HG02852 (cell line): ENCODE measurements at regions not wholly inside any gene's neighbourhood (a gene's known extent, or its start where the extent isn't known, plus 50 kb on each side); places are given as distances from the start of the nearest gene placed in this dataset.
"Not testable (repeated sequence)": the region's sequence is repeated elsewhere in the genome, so short reads cannot be mapped to it uniquely, and the experiment has no call there.

ENCODE experiments used
- ATAC-seq: cut with Tn5 transposase; IDR thresholded peaks from one replicate; pipeline ENCODE4 v1.9.1; 2021; ENCODE audit warnings: mild to moderate bottlenecking, moderate library complexity; ENCODE audit not compliant: unreplicated experiment

- no peak for ATAC-seq
Observed at GRCh38 chr3:70744536-70744935, 432.1 kb upstream of the MDFIC2 start.

- no peak for ATAC-seq
Observed at GRCh38 chr3:70743754-70744153, 431.3 kb upstream of the MDFIC2 start.

GRCh38 chr3:70742081-70742480 is 429.6 kb upstream of the MDFIC2 start:
- no peak for ATAC-seq

- no peak for ATAC-seq
Observed at GRCh38 chr3:70740872-70741271, 428.4 kb upstream of the MDFIC2 start.

- no peak for ATAC-seq
Observed at GRCh38 chr3:70740071-70740470, 427.6 kb upstream of the MDFIC2 start.

GRCh38 chr3:70738291-70738681 is 425.8 kb upstream of the MDFIC2 start:
- no peak for ATAC-seq

- no peak for ATAC-seq
Observed at GRCh38 chr3:70737666-70738290, 425.3 kb upstream of the MDFIC2 start.

GRCh38 chr3:70736009-70736408 is 423.6 kb upstream of the MDFIC2 start:
- no peak for ATAC-seq

- ATAC-seq, result no peak
Observed at GRCh38 chr3:70734756-70735155, 422.3 kb upstream of the MDFIC2 start.

GRCh38 chr3:70731046-70731445 is 418.6 kb upstream of the MDFIC2 start:
- ATAC-seq, result no peak

GRCh38 chr3:70729845-70730244 is 417.4 kb upstream of the MDFIC2 start:
- ATAC-seq, result no peak

GRCh38 chr3:70728311-70728710 is 415.9 kb upstream of the MDFIC2 start:
- ATAC-seq, result no peak

GRCh38 chr3:70726961-70727360 is 414.5 kb upstream of the MDFIC2 start:
- no peak for ATAC-seq

GRCh38 chr3:70726096-70726938 is 413.9 kb upstream of the MDFIC2 start:
- ATAC-seq, result no peak

- ATAC-seq, result no peak
Observed at GRCh38 chr3:70722018-70722417, 409.6 kb upstream of the MDFIC2 start.

- ATAC-seq, result no peak
Observed at GRCh38 chr3:70716832-70717231, 404.4 kb upstream of the MDFIC2 start.

GRCh38 chr3:70712449-70713082 is 400.1 kb upstream of the MDFIC2 start:
- ATAC-seq, result no peak

- ATAC-seq, result no peak
Observed at GRCh38 chr3:70703305-70704102, 391.1 kb upstream of the MDFIC2 start.

- no peak for ATAC-seq
Observed at GRCh38 chr3:70702132-70702531, 389.7 kb upstream of the MDFIC2 start.

- no peak for ATAC-seq
Observed at GRCh38 chr3:70684701-70685100, 372.3 kb upstream of the MDFIC2 start.

- ATAC-seq, result not testable (repeated sequence)
Observed at GRCh38 chr3:70675810-70676209, 363.4 kb upstream of the MDFIC2 start.
